NCI-H1092 treated with DMSO at 0.1 percent for 48 hours (cell line): ENCODE measurements at regions not wholly inside any gene's neighbourhood (a gene's known extent, or its start where the extent isn't known, plus 50 kb on each side); places are given as distances from the start of the nearest gene placed in this dataset.
"Not testable (repeated sequence)": the region's sequence is repeated elsewhere in the genome, so short reads cannot be mapped to it uniquely, and the experiment has no call there.

Source experiments
- DNase-seq: peaks from one replicate; lab custom pipeline; 2025; lab: John Stamatoyannopoulos, UW

- no peak for DNase-seq
Measured at GRCh38 chr4:112946127-112946526, 103.3 kb upstream of the ANK2 start.

GRCh38 chr4:112947616-112948015 lies 101.8 kb upstream of the ANK2 start:
- no peak for DNase-seq

- DNase-seq = peak; percentile 22
Measured at GRCh38 chr4:112951362-112952312, 97.8 kb upstream of the ANK2 start.

GRCh38 chr4:112952313-112952700 lies 97.1 kb upstream of the ANK2 start:
- DNase-seq = no peak

GRCh38 chr4:112953262-112953661 lies 96.2 kb upstream of the ANK2 start:
- no peak for DNase-seq

GRCh38 chr4:112954286-112954685 lies 95.2 kb upstream of the ANK2 start:
- DNase-seq = no peak

- DNase-seq = no peak
Measured at GRCh38 chr4:112956484-112956896, 93.0 kb upstream of the ANK2 start.

- DNase-seq = not testable (repeated sequence)
Measured at GRCh38 chr4:112957764-112958163, 91.7 kb upstream of the ANK2 start.

GRCh38 chr4:112966701-112967488 lies 82.6 kb upstream of the ANK2 start:
- DNase-seq = no peak

GRCh38 chr4:112968451-112969159 lies 80.8 kb upstream of the ANK2 start:
- no peak for DNase-seq

- no peak for DNase-seq
Measured at GRCh38 chr4:112970903-112971302, 78.5 kb upstream of the ANK2 start.

GRCh38 chr4:112973750-112974251 lies 75.7 kb upstream of the ANK2 start:
- peak; percentile 11 for DNase-seq

- DNase-seq = no peak
Measured at GRCh38 chr4:112975567-112976355, 73.7 kb upstream of the ANK2 start.

- DNase-seq = no peak
Measured at GRCh38 chr4:112978691-112979472, 70.6 kb upstream of the ANK2 start.

GRCh38 chr4:112979881-112980421 lies 69.5 kb upstream of the ANK2 start:
- no peak for DNase-seq

GRCh38 chr4:112982680-112983079 lies 66.8 kb upstream of the ANK2 start:
- DNase-seq = no peak

GRCh38 chr4:112994732-112995464 lies 54.6 kb upstream of the ANK2 start:
- DNase-seq = no peak
